Mucosa of descending colon (tissue), 3 donors: ENCODE measurements at regions not wholly inside any gene's neighbourhood (a gene's known extent, or its start where the extent isn't known, plus 50 kb on each side); places are given as distances from the start of the nearest gene placed in this dataset.
A peak's percentile ranks its signal among the peaks of the same experiment; 100 is the strongest.
"Not testable (repeated sequence)": the region's sequence is repeated elsewhere in the genome, so short reads cannot be mapped to it uniquely, and the experiment has no call there.

Experiments used
- ATAC-seq: fragments of 200-7000 bp; cut with Tn5 transposase; one replicate; pipeline ENCODE4 v1.9.1; 2020; ENCODE audit warnings: mild to moderate bottlenecking, moderate library complexity
- DNase-seq, 3 donors: peaks; one replicate each; pipeline ENCODE4 v3.0.0-alpha.2; 2020
- H3K36me3 ChIP-seq: fragments of 200-600 bp; one replicate; pipeline ENCODE4 v1.8.0; 2021; ENCODE audit warnings: low read depth, mild to moderate bottlenecking
- H3K4me1 ChIP-seq: fragments of 200-600 bp; one replicate; pipeline ENCODE4 v1.8.0; 2021; ENCODE audit warnings: low read depth, mild to moderate bottlenecking
- H3K4me3 ChIP-seq: fragments of 200-600 bp; one replicate; pipeline ENCODE4 v1.8.0; 2021; ENCODE audit warnings: mild to moderate bottlenecking
- H3K9me3 ChIP-seq: fragments of 200-600 bp; one replicate; pipeline ENCODE4 v1.8.0; 2021; ENCODE audit warnings: mild to moderate bottlenecking
- intact Hi-C, 2 donors: fragments of 100-400 bp; cut with DNase I in 1 of 2; cut with micrococcal nuclease in 1 of 2; formaldehyde crosslinking; loops; one replicate each; pipeline versions ENCODE4 v1.11.0 to v1.11.1; 2022; cut with DNase I, micrococcal nuclease
- TF ChIP-seq, protein P1 (sequence below): fragments of 200-600 bp; IDR thresholded peaks from one replicate; pipeline ENCODE4 v1.8.0; 2022; ENCODE audit warnings: antibody characterized with exemption, mild to moderate bottlenecking
- donor health status: DM: no; HTN: no; CAD: no; lungs with moderate emphysema.
- donor health status: DM: no; HTN: no; CAD: no.
- donor health status: DM: no; HTN: yes; CAD: no.

GRCh38 chr2:22449696-22450095, 935.3 kb upstream of the KLHL29 start:
- intact Hi-C loops = no loop called here

DNA sequence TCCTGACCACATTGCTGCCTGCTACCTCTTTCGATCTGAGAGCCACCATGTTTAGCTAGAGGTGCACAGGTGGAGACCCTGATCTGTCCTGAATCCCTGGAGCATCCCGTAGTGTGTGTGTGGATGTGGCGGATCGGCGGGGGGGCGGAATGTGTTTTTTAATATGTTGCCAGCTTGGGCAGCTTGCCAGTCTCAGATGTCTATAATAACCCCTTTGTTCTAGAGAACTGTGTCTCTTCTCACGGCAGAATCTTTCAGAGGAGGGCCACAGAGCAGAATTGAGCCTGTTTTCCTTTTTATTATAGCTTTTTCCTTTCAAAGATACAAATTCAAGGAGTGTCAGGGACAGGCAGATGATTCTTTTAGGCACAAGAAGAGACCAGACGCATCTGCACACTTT, 934.1 kb upstream of the KLHL29 start:
- H3K4me3 ChIP-seq = no peak overlapping the region
- H3K36me3 ChIP-seq = no peaks in the 10 kb centered on the region
- H3K9me3 ChIP-seq = no peaks in the 10 kb centered on the region
- no peak for DNase-seq
- intact Hi-C loops = no loop called here
- H3K4me1 ChIP-seq = no peaks in the 10 kb centered on the region
- ATAC-seq = no peak
- TF ChIP-seq, protein P1, sequence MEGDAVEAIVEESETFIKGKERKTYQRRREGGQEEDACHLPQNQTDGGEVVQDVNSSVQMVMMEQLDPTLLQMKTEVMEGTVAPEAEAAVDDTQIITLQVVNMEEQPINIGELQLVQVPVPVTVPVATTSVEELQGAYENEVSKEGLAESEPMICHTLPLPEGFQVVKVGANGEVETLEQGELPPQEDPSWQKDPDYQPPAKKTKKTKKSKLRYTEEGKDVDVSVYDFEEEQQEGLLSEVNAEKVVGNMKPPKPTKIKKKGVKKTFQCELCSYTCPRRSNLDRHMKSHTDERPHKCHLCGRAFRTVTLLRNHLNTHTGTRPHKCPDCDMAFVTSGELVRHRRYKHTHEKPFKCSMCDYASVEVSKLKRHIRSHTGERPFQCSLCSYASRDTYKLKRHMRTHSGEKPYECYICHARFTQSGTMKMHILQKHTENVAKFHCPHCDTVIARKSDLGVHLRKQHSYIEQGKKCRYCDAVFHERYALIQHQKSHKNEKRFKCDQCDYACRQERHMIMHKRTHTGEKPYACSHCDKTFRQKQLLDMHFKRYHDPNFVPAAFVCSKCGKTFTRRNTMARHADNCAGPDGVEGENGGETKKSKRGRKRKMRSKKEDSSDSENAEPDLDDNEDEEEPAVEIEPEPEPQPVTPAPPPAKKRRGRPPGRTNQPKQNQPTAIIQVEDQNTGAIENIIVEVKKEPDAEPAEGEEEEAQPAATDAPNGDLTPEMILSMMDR = no peak

More at GRCh38 chr2:22449696-22450095, 935.3 kb upstream of the KLHL29 start:
- Histone ChIP-seq H3K4me1 (no peaks in the 10 kb centered on the region), H3K9me3 (no peaks in the 10 kb centered on the region), H3K36me3 (no peaks in the 10 kb centered on the region), H3K4me3 (no peak overlapping the region)
- ATAC-seq (no peak), DNase-seq (no peak)
- TF ChIP-seq, protein P1 = no peak

- intact Hi-C loops = no loop called here
- DNase-seq (peak in 1 of 3 donors; percentile 4), ATAC-seq (no peak)
- H3K4me1 ChIP-seq = no peaks in the 10 kb centered on the region
- H3K9me3 ChIP-seq = no peaks in the 10 kb centered on the region
- TF ChIP-seq, protein P1 = no peak
- H3K4me3 ChIP-seq = no peak overlapping the region
- H3K36me3 ChIP-seq = no peaks in the 10 kb centered on the region
These were observed 930.0 kb upstream of the KLHL29 start for GRCh38 chr2:22454826-22455485.

GRCh38 chr2:22458440-22458839, 926.5 kb upstream of the KLHL29 start:
- Histone ChIP-seq H3K9me3 (no peaks in the 10 kb centered on the region), H3K4me1 (no peaks in the 10 kb centered on the region), H3K4me3 (no peak overlapping the region), H3K36me3 (no peaks in the 10 kb centered on the region)
- ATAC-seq = no peak
- TF ChIP-seq, protein P1 = no peak
- intact Hi-C loops = no loop called here
- DNase-seq = no peak

GRCh38 chr2:22475103-22475502, 909.9 kb upstream of the KLHL29 start:
- H3K4me3 ChIP-seq, H3K4me1 ChIP-seq, intact Hi-C loops, H3K36me3 ChIP-seq, H3K9me3 ChIP-seq, DNase-seq, ATAC-seq: not testable (repeated sequence)

DNA sequence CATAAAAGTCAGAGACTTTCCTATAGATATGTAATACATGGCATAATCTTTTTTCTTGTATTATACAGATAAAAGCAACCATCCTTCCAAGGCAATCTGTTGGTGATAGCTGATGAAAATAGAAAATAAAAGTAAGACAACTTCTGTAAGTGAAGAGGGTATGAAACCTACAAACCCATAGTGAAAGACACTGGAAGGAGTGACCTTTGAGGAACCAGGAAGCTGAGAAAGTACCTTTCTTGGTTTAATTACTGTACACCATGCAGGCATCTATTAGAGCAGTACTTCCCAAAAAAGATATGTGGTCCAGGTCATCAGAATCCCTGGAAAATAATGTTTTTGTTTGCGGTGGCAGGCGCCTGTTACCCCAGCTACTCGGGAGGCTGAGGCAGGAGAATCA, 906.6 kb upstream of the KLHL29 start:
- intact Hi-C loops = no loop called here

More for the DNA sequence above, 906.6 kb upstream of the KLHL29 start:
- Histone ChIP-seq H3K4me1 (no peaks in the 10 kb centered on the region), H3K9me3 (no peaks in the 10 kb centered on the region), H3K4me3 (no peak overlapping the region), H3K36me3 (no peaks in the 10 kb centered on the region)
- TF ChIP-seq, protein P1 = no peak
- no peak for DNase-seq
- ATAC-seq = no peak
